ENCODE measurements at regions not wholly inside any gene's neighbourhood (a gene's known extent, or its start where the extent isn't known, plus 50 kb on each side); places are given as distances from the start of the nearest gene placed in this dataset.

DNA sequence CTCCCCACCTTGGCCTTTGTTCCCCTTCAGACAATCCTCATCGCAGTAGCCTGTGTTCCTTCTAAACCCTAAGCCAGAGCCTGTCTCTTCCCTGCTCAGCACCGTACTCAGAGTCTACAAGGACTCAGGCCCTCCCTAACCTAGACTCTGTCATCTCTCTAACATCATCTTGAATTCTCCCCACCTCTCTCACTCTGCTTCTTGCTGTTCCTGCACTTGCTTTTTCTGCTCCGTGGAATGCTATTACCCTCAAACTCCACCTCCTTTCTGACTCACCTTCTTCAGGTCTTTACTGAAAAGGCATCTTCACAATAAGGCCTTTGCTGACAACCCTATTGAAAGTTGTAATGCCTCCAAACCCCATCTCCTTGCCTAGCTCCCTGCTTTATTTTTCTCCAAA, 141.0 kb downstream of the DKK1 start:
- no peak for ATAC-seq (ENCODE audit: insufficient read depth, low FRiP score)
- no peak for DNase-seq
- TF ChIP-seq, protein P1, sequence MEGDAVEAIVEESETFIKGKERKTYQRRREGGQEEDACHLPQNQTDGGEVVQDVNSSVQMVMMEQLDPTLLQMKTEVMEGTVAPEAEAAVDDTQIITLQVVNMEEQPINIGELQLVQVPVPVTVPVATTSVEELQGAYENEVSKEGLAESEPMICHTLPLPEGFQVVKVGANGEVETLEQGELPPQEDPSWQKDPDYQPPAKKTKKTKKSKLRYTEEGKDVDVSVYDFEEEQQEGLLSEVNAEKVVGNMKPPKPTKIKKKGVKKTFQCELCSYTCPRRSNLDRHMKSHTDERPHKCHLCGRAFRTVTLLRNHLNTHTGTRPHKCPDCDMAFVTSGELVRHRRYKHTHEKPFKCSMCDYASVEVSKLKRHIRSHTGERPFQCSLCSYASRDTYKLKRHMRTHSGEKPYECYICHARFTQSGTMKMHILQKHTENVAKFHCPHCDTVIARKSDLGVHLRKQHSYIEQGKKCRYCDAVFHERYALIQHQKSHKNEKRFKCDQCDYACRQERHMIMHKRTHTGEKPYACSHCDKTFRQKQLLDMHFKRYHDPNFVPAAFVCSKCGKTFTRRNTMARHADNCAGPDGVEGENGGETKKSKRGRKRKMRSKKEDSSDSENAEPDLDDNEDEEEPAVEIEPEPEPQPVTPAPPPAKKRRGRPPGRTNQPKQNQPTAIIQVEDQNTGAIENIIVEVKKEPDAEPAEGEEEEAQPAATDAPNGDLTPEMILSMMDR (IDR thresholded peaks at IDR 0.05; ENCODE audit: control extremely low read depth, extremely low read depth), result no peak
- 77 to 80% methylated on average over 3 of the region's 3 CpGs for WGBS, 2 donors
- Histone ChIP-seq H3K27ac (ENCODE audit: low read depth in 1 of 2, low read length in 1 of 2) (no peak overlapping the region), H3K9me3 (ENCODE audit: control insufficient read depth in 4 of 4, insufficient read depth in 3 of 4, low read length in 3 of 4) (no peaks in the 10 kb centered on the region), H3K9ac (ENCODE audit: insufficient read depth in 1 of 2, low read length in 2 of 2) (no peak overlapping the region), H3K4me3 (no peak overlapping the region), H3K4me1 (ENCODE audit: control insufficient read depth in 5 of 5, insufficient read depth in 5 of 5, low read length in 5 of 5) (peaks cover 0 to 2% (median 0%) of the 10 kb centered on the region in 5 donors), H3K36me3 (ENCODE audit: control insufficient read depth in 4 of 4, insufficient read depth in 4 of 4, low read length in 4 of 4) (no peaks in the 10 kb centered on the region), H3K27me3 (ENCODE audit: control insufficient read depth in 3 of 3, insufficient read depth in 3 of 3, low read length in 2 of 3) (no peaks in the 10 kb centered on the region)

DNA sequence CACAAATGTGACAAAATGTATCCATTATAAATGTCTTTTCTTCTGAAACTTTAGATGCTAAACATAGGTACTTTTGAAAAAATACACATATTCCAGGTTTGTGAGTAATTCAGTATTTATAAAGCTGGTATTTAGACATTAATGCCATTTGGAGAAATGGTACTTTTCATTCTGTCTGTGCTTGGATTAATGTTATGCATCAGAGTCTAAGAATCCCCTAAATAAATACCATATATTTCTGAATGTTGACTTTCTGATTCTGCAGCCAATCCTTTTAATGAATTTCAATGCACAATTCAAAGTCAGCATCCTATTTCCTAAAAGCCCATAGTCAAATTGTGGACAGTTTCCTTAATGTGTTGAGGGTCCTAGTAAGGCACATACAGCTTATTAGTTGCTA, 145.0 kb downstream of the DKK1 start:
- no peaks in the 10 kb centered on the region for H3K4me1 ChIP-seq (ENCODE audit: control insufficient read depth in 5 of 5, insufficient read depth in 5 of 5, low read length in 5 of 5)
- TF ChIP-seq, protein P1 (IDR thresholded peaks at IDR 0.05; ENCODE audit: control extremely low read depth, extremely low read depth), result no peak
- H3K4me3 ChIP-seq, result no peak overlapping the region
- no peak overlapping the region for H3K9ac ChIP-seq (ENCODE audit: insufficient read depth in 1 of 2, low read length in 2 of 2)
- H3K36me3 ChIP-seq (ENCODE audit: control insufficient read depth in 4 of 4, insufficient read depth in 4 of 4, low read length in 4 of 4), result no peaks in the 10 kb centered on the region
- no peaks in the 10 kb centered on the region for H3K9me3 ChIP-seq (ENCODE audit: control insufficient read depth in 4 of 4, insufficient read depth in 3 of 4, low read length in 3 of 4)
- H3K27ac ChIP-seq (ENCODE audit: low read depth in 1 of 2, low read length in 1 of 2), result no peak overlapping the region
- DNase-seq (no peak), ATAC-seq (ENCODE audit: insufficient read depth, low FRiP score) (no peak)
- no peaks in the 10 kb centered on the region for H3K27me3 ChIP-seq (ENCODE audit: control insufficient read depth in 3 of 3, insufficient read depth in 3 of 3, low read length in 2 of 3)

DNA sequence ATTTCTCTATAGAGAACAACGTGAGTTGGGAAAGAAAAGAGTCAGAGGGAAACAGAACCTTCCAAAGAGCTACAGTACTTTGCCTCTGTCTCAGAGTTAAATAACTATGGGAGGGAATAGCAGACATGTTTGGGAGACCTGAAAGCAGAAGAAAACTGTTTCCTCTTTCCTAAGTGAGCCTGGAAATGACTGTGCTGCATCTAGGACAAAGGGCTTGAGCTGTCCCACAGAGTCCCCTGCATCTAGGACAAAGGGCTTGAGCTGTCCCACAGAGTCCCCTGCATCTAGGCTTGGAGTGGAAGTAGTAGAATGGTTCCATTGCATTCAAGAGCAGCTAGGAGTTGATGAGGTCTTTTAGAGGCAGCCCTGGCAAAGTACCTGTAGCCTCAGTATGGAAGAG, 149.7 kb downstream of the DKK1 start:
- ATAC-seq (ENCODE audit: insufficient read depth, low FRiP score) (no peak), DNase-seq (no peak)
- H3K4me1 ChIP-seq (ENCODE audit: control insufficient read depth in 5 of 5, insufficient read depth in 5 of 5, low read length in 5 of 5), result no peaks in the 10 kb centered on the region
- TF ChIP-seq, protein P1 (IDR thresholded peaks at IDR 0.05; ENCODE audit: control extremely low read depth, extremely low read depth), result no peak
- H3K9me3 ChIP-seq (ENCODE audit: control insufficient read depth in 4 of 4, insufficient read depth in 3 of 4, low read length in 3 of 4), result no peaks in the 10 kb centered on the region
- no peaks in the 10 kb centered on the region for H3K27me3 ChIP-seq (ENCODE audit: control insufficient read depth in 3 of 3, insufficient read depth in 3 of 3, low read length in 2 of 3)
- WGBS, 2 donors, result 64 to 71% methylated on average over 1 of the region's 1 CpG
- no peak overlapping the region for H3K9ac ChIP-seq (ENCODE audit: insufficient read depth in 1 of 2, low read length in 2 of 2)
- H3K4me3 ChIP-seq, result no peak overlapping the region
- H3K27ac ChIP-seq (ENCODE audit: low read depth in 1 of 2, low read length in 1 of 2), result no peak overlapping the region
- H3K36me3 ChIP-seq (ENCODE audit: control insufficient read depth in 4 of 4, insufficient read depth in 4 of 4, low read length in 4 of 4), result no peaks in the 10 kb centered on the region

DNA sequence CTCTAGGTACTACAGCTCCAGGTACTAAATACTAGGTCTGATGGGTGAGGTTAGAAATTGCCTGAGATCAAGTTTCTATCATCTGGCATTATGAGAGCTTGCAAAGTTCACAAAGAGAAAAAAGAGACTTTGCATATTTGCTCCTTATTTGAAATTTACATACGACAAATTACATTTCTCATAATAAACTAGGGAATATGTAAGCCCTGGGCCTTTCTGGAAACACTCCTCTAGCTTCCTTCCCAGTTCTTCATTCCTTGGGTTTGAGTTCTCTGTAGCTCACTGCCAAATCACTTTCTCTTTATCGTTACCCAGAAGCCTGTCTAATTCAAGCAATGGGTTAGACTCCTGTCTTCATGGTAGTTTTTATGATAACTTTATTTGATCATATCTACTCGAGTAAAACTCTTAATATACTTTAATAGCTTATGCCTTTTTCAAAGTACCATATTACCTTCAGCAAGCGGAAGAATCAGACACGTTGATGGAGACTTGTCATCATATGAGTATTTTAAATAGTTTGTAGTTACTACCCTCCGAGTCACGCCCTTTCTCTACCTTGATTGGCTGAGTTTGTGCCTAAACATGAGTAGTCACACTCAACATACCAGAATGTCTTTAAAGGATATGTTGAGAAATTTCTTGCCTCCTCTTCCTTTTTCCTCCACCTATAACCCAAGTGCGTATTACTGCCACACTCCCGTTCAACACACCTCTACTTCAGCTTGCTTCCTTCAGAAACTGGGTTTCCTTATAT, 150.5 kb downstream of the DKK1 start:
- TF ChIP-seq, protein P1 (IDR thresholded peaks at IDR 0.05; ENCODE audit: control extremely low read depth, extremely low read depth), result no peak
- WGBS, 2 donors, result 90 to 92% methylated on average over 9 of the region's 9 CpGs
- ATAC-seq (ENCODE audit: insufficient read depth, low FRiP score) (no peak), DNase-seq (no peak)
- Histone ChIP-seq H3K36me3 (ENCODE audit: control insufficient read depth in 4 of 4, insufficient read depth in 4 of 4, low read length in 4 of 4) (no peaks in the 10 kb centered on the region), H3K27ac (ENCODE audit: low read depth in 1 of 2, low read length in 1 of 2) (no peak overlapping the region), H3K4me1 (ENCODE audit: control insufficient read depth in 5 of 5, insufficient read depth in 5 of 5, low read length in 5 of 5) (no peaks in the 10 kb centered on the region), H3K27me3 (ENCODE audit: control insufficient read depth in 3 of 3, insufficient read depth in 3 of 3, low read length in 2 of 3) (no peaks in the 10 kb centered on the region), H3K9ac (ENCODE audit: insufficient read depth in 1 of 2, low read length in 2 of 2) (no peak overlapping the region), H3K4me3 (no peak overlapping the region), H3K9me3 (ENCODE audit: control insufficient read depth in 4 of 4, insufficient read depth in 3 of 4, low read length in 3 of 4) (no peaks in the 10 kb centered on the region)

Data from lung (tissue), 11 donors.